GM18909 (cell line): ENCODE measurements at regions not wholly inside any gene's neighbourhood (a gene's known extent, or its start where the extent isn't known, plus 50 kb on each side); places are given as distances from the start of the nearest gene placed in this dataset.
"Not testable (repeated sequence)": the region's sequence is repeated elsewhere in the genome, so short reads cannot be mapped to it uniquely, and the experiment has no call there.

Source experiments
- ATAC-seq: cut with Tn5 transposase; IDR thresholded peaks from one replicate; pipeline ENCODE4 v1.9.1; 2021; ENCODE audit warnings: mild to moderate bottlenecking; ENCODE audit not compliant: unreplicated experiment, poor library complexity

DNA sequence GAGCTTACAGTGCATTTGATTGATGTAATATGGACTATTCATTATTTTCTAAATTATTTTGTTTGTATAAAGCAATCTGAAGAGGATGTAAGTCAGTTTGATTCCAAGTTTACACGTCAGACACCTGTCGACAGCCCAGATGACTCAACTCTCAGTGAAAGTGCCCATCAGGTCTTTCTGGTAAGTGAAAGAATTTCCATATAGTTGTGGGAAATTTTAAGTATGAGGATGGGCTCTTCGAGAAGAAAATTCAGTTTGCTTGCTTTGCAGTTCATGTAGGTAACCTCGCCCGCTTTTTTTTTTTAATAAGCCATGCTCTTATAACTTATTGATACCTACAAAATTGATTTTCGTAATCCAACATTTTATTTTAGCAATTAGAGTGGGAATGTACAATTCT lies 151.6 kb downstream of the CDRT15L2 start:
- not testable (repeated sequence) for ATAC-seq

DNA sequence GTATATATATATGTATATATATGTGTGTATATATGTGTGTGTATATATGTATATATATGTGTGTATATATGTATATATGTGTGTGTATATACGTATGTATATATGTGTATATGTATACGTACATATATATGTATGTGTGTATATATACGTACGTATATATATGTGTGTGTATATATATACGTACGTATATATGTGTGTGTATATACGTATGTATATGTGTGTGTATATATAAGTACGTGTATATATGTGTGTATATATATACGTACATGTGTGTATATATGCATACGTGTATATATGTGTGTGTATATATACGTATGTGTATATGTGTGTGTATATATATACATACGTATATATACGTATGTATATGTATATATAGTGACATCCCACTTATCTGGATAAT lies 154.4 kb downstream of the CDRT15L2 start:
- no peak for ATAC-seq

DNA sequence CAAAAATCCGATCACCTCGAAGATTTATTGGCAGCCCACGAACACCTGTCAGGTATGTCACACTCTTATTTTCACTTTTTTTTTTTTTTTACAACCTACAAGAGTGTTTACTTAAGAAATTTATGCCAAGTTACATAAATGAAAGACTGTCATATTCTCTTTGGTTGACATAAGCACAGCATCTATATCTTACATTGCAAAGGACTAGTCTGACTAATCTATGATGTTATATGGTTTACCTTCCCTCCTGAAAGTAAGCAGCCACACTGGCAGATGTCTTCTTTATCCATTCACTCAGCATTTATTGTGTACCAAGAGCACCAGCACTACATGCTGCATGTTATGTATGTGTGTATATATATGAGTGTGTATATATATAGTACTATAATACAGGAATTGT lies 156.3 kb downstream of the CDRT15L2 start:
- no peak for ATAC-seq

DNA sequence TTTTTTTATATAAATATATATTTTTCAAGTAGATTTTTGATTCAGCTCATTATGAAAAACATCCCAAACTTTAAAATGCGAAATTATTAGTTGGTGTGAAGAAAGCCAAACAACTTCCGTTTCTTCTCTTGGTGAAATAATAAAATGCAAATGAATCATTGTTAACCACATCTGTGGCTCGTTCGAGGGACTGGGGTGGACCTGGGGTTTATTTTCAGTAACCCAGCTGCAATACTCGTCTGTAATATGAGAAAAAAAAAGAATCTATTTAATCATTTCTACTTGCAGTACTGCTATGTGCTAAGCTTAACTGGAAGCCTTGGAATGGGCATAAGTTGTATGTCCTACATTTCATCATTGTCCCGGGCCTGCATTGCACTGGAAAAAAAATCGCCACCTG lies 158.1 kb downstream of the CDRT15L2 start:
- ATAC-seq: not testable (repeated sequence)

DNA sequence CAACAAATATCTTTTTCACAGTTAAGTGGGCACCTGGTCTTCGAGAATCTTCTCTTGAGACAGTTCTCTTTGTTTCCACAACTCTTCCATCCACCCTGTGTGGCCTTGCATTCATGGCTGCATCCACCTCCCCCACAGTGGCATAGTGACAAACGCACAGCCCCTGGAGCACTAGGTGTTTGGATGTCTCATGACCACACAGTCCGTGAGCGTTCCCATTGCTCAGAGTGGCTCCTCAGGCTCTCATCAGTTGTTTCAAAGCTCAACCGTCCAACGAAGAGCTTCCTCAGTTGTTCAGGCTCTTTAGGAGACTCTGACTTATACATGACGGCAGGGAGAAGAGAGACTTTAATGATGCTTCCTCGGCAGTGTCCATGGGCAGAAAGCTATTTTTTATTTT lies 191.6 kb downstream of the CDRT15L2 start:
- no peak for ATAC-seq

DNA sequence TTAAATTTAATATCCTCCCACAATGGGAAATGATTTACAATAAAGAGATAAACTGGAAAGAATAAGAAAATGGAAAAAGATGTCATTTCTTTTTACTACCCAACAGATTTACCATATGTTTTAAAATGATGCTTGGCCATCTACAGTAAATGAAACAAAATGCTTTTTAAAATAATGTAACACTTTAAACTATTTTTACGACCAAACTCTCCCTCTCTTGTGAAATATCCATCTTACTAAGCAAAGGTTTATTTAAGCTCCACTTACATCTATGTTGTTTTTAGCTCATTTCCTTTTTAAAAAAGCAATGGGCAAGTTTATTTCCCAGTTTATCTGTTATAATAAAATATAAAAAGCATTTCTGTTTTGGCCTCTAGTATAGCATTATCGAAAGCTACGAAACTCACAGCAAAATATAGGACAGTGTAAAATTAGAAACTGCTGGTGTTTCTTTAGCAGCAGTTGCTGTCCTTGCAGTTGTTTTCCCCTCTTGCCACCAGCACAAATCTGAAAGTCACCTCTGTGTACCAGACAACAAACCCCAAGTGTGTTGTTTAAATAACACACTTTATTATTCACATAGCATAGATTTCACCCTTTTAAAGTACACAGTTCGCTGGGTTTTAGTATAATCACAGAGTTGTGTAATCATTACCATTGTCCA lies 195.1 kb downstream of the CDRT15L2 start:
- no peak for ATAC-seq

DNA sequence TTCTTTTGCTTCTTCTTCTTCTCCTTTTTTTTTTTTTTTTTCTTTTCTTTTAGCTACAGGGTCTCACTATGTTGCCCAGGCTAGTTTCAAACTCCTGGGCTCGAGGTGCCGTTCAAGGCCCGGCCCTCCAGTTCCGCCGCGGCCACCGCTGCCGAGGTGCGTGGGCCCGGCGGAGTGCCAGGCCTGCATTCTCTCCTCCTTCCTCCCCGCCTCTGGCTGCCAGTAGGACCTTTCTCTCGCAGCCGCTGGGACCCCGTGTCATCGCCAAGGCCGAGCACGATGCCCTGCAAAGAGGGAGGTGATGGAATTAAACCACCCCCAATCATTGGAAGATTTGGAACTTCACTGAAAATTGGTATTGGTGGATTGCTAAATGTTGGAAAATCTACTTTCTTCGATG lies 195.8 kb downstream of the CDRT15L2 start:
- ATAC-seq: no peak

DNA sequence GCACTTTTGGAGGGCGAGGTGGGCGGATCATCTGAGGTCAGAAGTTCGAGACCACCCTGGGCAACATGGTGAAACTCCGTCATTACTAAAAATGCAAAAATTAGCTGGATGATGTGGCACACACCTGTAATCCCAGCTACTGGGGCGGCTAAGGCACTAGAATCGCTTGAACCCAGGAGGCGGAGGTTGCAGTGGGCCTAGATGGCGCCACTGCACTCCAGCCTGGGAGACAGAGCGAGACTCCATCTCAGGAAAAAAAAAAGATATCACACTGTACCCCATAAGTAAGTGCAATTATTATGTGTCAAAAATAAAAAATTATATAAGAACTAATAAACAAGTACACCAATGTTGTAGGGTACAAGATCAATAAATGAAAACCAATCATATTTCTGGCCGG lies 200.0 kb downstream of the CDRT15L2 start:
- no peak for ATAC-seq

DNA sequence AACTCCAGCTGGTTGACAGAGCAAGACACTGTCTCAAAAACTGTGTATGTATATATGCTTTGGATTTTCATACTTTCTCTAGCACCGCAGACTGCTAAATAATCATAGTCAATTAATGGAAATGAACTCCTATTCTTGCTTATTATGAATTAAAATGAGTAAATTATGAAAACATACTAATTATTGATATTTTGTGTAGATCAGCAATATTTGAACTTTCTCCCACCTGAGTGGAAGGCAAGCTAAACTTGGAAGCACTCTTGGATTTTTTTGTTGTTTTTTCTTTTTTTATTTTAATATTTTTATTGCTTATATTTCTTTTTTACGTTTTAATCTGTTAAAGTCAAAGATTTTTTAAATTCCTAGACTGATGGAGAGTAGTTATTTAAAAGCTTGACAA lies 201.7 kb downstream of the CDRT15L2 start:
- ATAC-seq: no peak

DNA sequence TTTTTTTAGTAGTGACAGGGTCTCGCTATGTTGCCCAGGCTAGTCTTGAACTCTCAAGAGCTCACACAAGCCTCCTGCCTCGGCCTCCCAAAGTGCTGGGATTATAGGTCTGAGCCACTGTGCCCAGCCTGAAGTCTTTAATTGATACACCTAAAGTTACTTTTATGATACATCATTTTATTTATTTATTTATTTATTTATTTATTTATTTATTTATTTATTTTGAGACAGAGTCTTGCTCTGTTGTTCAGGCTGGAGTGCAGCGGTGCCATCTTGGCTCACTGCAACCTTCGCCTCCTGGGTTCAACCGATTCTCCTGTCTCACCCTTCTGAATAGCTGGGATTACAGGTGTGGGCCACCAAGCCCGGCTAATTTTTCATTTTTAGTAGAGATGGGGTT lies 202.3 kb downstream of the CDRT15L2 start:
- ATAC-seq: not testable (repeated sequence)

DNA sequence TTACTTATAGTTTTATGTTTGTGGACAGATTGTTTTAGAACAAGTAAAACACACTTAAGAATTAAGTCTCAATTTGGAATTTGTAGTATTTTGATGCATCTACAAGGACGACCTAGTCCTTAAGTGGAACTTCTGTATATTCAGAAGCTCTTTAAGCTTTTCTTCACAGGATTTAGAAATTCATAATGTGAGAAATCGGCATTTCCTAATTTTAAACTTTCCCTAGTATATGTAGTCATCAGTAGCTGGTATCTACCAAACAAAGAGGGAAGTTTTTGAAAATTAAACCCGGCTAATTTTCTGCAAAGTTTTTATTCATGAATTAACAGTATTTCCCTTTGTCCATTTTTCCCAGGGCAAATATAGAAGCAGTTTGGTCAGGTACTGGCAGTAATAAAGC lies 203.6 kb downstream of the CDRT15L2 start:
- ATAC-seq: no peak

DNA sequence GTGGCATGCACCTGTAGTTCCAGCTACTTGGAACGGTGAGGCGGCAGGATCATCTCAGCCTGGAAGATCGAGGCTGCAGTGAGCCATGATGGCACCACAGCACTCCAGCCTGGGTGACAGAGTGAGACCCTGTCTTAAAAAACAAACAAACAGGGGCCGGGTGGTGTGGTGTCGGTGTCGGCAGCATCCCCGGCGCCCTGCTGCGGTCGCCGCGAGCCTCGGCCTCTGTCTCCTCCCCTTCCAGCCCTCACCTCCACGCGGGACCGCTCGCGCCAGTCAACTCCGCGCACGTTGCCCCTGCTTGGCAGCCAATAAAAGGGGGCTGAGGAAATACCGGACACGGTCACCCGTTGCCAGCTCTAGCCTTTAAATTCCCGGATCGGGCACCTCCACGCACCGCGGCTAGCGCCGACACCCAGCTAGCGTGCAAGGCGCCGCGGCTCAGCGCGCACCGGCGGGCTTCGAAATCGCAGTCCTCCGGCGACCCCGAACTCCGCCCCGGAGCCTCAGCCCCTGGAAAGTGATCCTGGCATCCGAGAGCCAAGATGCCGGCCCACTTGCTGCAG lies 204.7 kb downstream of the CDRT15L2 start:
- no peak for ATAC-seq

DNA sequence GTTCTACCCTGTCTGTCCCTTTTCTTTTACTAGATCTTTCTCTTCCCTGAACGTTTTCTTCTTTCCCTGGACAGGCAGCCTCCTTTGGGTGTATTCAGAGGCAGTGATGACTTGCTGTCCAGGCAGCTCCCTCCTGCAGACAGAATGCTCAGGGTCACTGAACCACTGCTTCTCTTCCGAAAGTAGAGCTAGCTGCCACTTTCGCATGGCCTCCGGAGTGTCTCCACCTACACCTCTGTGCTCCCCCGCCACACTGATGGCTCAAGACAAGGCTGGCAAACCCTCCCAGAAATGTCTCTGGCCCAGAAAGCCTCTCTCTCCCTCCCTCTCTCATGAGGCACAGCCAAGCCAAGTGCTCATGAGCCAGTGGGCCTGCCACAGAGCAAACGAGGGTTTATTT lies 207.8 kb downstream of the CDRT15L2 start:
- no peak for ATAC-seq

DNA sequence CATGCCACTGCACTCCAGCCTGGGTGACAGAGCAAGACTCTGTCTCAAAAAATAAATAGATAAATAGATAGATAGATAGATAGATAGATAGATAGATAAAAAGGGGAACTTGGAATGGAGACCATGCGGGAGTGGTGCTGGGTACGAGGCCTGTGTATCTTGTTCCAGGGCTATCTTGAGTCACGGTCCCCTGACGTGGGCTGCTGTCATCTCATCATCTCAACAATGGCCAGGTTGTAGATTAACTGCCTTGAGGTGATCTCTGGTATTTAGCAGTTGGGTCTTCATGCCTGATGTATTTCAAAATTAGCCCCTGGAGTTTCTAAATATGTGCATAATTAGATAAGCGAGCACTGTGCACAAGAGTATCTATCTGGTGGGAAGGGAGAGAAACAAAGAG lies 212.1 kb downstream of the CDRT15L2 start:
- ATAC-seq: no peak

DNA sequence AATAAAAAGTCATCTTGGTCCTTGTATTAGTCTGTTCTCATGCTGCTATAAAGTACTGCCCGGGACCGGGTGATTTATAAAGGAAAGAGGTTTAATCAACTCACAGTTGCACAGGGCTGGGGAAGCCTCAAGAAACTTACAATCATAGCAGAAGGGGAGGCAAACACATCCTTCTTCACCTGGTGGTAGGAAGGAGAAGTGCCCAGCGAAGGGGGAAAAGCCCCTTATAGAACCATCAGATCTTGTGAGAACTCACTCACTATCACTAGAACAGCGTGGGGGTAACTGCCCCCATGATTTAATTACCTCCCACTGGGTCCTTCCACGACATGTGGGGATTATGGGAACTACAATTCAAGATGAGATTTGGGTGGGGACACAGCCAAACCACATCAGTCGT lies 215.0 kb downstream of the CDRT15L2 start:
- not testable (repeated sequence) for ATAC-seq

DNA sequence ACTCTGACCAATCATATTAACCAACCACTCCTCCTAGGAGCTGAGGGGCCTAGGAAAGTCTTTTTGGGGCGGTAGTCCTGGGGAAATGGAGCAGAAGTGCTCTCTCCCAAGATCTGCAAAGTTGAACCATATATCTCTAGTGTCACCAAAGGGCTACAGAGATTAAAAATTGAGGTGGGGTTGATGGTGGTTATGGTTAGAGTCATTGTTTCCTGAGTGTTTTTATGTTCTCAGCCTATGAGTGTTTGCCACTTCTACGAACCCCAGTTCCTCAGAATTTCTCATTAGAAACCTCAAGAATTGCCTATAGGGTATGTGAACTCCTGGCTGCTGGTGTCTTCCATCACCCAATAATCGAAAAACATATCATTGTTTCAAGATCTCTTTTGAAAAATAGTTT lies 217.8 kb downstream of the CDRT15L2 start:
- no peak for ATAC-seq

DNA sequence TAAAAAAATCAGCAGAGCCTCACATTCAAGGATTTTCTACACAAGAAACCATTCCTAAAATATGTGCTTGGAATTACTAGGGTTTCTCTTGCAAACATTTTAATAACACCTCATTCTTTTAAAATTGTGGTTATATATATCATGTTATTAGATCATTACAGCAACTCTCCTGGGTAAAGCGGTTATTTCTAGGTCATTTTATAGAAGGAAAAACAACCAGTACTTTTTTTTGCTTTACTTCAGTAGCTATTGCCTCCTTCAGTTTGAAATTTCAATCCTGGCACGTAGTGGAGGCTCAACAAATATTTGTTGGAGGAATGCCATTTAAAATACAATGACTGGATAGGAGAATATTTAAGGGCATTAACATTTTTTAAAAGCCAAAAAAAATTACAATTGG lies 220.6 kb downstream of the CDRT15L2 start:
- no peak for ATAC-seq

DNA sequence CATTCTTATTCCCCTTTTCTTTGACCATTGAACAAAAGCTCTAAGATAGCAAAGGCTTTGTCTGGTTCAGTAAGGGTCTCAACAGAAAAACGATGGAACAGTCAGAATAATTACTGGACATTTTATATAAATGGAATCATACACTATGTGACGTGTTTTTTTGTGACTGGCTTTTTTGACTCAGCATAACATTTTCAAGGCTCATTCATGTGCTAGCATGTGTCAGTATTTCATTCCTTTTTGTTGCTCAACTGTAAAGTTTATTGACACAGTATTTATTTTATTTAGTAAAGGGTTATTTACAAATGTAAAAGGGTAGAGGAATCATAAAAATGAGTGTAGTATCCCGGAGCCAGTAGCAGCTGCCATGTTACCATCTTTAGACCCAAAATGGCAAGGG lies 226.2 kb downstream of the CDRT15L2 start:
- ATAC-seq: no peak

DNA sequence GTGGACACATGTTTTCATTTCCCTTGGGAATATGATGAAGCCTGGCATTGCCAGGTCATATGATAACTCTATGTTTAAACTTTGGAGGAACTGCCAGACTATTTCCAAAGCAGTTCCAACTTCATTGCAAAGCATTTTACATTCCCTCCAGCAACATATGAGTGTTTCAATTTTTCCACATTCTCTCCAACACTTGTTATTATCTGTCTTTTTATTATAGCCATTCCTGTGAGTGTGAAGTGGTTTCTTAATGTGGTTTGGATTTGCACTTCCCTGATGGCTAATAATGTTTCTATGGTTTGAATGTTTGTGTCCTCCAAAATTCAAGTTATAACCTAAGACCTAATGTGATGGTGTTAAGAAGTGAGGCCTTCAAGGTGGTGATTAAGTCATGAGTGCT lies 228.0 kb downstream of the CDRT15L2 start:
- not testable (repeated sequence) for ATAC-seq

DNA sequence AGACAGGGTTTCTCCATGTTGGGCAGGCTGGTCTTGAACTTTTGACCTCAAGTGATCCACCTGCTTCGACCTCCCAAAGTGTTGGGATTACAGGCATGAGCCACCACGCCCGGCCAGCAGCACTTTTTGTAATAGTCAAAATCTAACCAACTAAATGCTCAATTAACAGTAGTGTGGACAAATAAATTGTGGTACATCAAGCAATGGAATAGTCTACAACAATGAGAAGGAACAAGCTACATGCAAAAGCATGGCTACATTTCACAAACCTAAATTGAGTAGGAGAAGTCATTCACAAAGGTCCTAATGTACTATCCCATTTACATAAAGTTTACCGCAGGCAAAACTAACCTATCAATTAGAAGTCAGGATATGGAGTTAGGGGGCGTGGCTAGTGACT lies 227.4 kb downstream of the USP22 start:
- not testable (repeated sequence) for ATAC-seq

DNA sequence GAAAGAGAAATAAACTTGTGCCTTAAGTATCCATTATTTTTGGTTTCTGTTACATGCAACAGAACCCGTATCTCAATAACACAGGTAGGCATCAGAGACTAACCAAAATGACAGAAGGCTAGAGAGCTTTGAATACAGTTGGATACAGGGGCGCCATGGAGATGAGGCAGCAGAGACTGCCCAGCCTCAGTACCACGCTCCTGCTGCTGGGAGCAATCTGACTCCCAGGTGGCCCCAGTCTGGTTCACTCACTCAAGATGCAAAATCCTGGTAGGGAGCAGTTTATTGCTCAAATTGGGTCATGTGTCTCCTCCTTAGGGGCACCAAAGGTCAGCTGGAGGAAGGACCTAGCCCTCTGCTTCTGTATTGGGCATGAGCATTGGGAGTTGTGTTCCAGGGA lies 218.9 kb downstream of the USP22 start:
- no peak for ATAC-seq

DNA sequence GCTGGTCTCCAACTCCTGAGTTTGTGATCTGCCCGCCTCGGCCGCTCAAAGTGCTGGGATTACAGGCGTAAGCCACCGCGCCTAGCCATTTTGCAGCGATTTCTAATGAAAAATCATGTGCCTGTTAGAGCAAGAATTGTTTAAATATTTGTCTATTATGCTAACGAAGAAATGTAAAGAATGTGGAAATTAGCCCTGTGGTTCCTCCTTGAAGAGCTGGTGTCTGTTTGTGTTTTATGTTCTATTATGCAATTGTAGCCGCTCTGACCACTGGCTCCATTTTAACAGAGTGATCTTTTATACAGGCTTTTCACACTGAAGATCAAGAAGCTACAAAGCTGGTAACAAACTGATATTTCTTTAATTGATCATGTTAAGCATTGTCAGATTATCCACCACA lies 217.3 kb downstream of the USP22 start:
- ATAC-seq: no peak
